ENCODE measurements at regions not wholly inside any gene's neighbourhood (a gene's known extent, or its start where the extent isn't known, plus 50 kb on each side); places are given as distances from the start of the nearest gene placed in this dataset.

- no peaks in the 10 kb centered on the region for H3K27me3 ChIP-seq
- TF ChIP-seq CTCF (IDR thresholded peaks at IDR 0.05; ENCODE audit: low read depth, low read length): no peak
- no peak for DNase-seq
- H3K4me3 ChIP-seq (ENCODE audit: low read depth, low read length): no peak overlapping the region
- no peaks in the 10 kb centered on the region for H3K36me3 ChIP-seq
- H3K9me3 ChIP-seq: no peaks in the 10 kb centered on the region
- no peaks in the 10 kb centered on the region for H3K4me1 ChIP-seq
Observed at GRCh38 chr3:53948174-53948573, 56.5 kb upstream of the SELENOK start.

- no peak overlapping the region for H3K4me3 ChIP-seq (ENCODE audit: low read depth, low read length)
- no peak for TF ChIP-seq CTCF (IDR thresholded peaks at IDR 0.05; ENCODE audit: low read depth, low read length)
- H3K4me1 ChIP-seq: no peaks in the 10 kb centered on the region; the same call in 1 of the 2 replicates
- H3K27me3 ChIP-seq: no peaks in the 10 kb centered on the region
- H3K9me3 ChIP-seq: no peaks in the 10 kb centered on the region
- DNase-seq: no peak
- no peaks in the 10 kb centered on the region for H3K36me3 ChIP-seq
Observed at GRCh38 chr3:53944028-53944427, 52.4 kb upstream of the SELENOK start.

DNA sequence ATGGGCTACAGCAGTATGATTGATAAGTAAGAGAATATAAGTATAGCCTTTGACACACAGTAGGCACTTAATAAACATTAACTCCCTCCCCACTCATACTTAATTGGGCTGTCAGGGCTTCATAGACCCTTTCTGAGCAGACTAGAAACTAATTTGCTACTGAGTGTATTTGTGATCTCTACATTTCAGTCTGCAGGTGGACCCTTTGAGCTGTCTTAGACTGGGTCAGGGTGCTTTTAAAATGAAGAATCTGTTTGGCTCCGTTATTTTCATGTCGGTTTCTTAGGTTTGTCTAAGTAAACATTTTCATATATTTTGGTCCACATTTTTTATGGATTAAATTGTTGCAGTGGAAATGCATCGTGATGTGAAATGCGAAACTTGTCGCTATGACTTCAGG is 50.3 kb upstream of the SELENOK start:
- no peak overlapping the region for H3K4me3 ChIP-seq (ENCODE audit: low read depth, low read length)
- no peaks in the 10 kb centered on the region for H3K27me3 ChIP-seq
- no peaks in the 10 kb centered on the region; the same call in 1 of the 2 replicates for H3K4me1 ChIP-seq
- DNase-seq: no peak
- H3K9me3 ChIP-seq: no peaks in the 10 kb centered on the region
- TF ChIP-seq CTCF (IDR thresholded peaks at IDR 0.05; ENCODE audit: low read depth, low read length): peak; percentile 48
- no peaks in the 10 kb centered on the region for H3K36me3 ChIP-seq

Measured in BE2C (cell line).